GM12891 (cell line): ENCODE measurements at regions not wholly inside any gene's neighbourhood (a gene's known extent, or its start where the extent isn't known, plus 50 kb on each side); places are given as distances from the start of the nearest gene placed in this dataset.

ENCODE experiments used
- DNase-seq: peaks from one replicate; pipeline ENCODE4 v3.0.0; 2011; ENCODE audit warnings: low spot score; ENCODE audit not compliant: insufficient read length
- FAIRE-seq: peaks from 2 replicates; lab custom pipeline; 2011; peaks lifted over from hg19 to GRCh38; lab: Jason Lieb, UNC
- PAX5 ChIP-seq: IDR thresholded peaks from 2 replicates; pipeline ENCODE4 v1.6.1; 2011; ENCODE audit warnings: low read length, moderate library complexity, mild to moderate bottlenecking; ENCODE audit not compliant: insufficient read depth, severe bottlenecking
- POLR2A ChIP-seq: IDR thresholded peaks from 2 replicates; pipeline ENCODE4 v1.6.1; 2011; ENCODE audit warnings: low read depth, low read length, control low read depth
- POLR2AphosphoS5 ChIP-seq: IDR thresholded peaks from 2 replicates; pipeline ENCODE4 v1.6.1; 2011; ENCODE audit warnings: low read depth, low read length, control low read depth
- POU2F2 ChIP-seq: IDR thresholded peaks from 2 replicates; pipeline ENCODE4 v1.6.1; 2011; ENCODE audit warnings: low read depth, mild to moderate bottlenecking, control low read depth, low read length, moderate library complexity
- SPI1 ChIP-seq: IDR thresholded peaks from 2 replicates; pipeline ENCODE4 v1.6.1; 2011; ENCODE audit warnings: low read depth, low read length, control low read depth
- TAF1 ChIP-seq: IDR thresholded peaks from 2 replicates; pipeline ENCODE4 v1.6.1; 2011; ENCODE audit warnings: low read depth, low read length, control low read depth

DNA sequence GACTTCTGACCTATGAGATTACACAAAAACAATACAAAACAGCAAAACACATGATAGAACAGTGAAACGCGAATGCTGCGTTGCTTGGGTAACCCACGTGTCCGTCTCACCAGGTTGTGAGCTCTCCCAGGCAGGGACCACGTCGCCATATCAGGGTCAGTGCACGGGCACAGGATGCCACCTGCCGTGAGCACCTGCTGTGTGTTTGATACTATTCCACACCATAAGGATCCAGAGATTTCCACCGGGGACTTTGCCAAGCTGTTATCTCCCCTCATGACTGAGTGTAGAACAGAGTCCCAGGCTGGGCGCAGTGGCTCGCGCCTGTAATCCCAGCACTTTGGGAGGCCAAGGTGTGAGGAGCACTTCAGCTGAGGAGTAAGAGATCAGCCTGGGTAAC lies 288.0 kb downstream of the BMP7 start:
- DNase-seq, result no peak
- TF ChIP-seq TAF1 (no peak), SPI1 (no peak), PAX5 (no peak), POU2F2 (no peak), POLR2AphosphoS5 (no peak), POLR2A (no peak)
- FAIRE-seq, result no peak

DNA sequence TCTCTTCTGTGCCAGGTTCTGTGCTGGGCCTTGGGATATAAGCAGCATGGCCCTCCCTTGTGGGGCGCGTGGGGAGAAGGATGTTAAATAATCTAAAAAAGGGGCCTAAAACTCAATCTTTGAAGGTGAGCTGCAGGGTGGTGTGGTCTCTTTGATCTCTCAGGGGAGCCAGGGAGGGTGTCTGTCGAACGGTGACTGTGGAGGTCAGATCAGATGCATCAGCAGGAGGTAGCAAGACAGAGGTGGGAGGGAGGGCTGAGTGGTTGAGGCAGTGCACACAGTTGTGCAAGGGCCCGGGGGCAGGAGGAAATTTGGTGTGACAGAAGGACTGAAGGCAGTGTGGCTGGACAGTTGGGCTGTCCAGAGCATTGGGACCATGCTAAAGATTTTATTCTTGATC lies 287.3 kb downstream of the BMP7 start:
- DNase-seq, result no peak
- no peak for FAIRE-seq
- no peak for TF ChIP-seq POU2F2
- no peak for TF ChIP-seq PAX5
- no peak for TF ChIP-seq POLR2AphosphoS5
- TF ChIP-seq POLR2A, result no peak
- TF ChIP-seq SPI1, result no peak
- no peak for TF ChIP-seq TAF1

DNA sequence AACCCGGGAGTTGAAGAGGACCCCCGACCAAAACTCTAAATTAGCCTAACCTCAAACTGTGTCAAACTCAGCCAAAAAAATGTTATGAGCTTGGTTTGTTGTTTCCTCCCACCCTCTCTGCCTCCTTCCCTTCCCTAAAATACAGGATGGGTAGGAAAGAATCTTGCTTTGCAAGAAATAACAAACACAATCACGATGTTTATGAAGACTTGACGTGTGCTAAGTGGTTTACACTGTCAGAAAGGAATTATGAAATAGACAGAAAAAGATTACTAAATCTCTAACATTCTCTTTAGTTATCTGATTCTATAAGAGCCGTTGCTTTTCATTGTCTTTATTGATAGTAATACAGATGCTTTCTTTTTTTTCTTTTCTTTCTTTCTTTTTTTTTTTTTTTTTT lies 285.1 kb downstream of the BMP7 start:
- FAIRE-seq (no peak), DNase-seq (no peak)
- TF ChIP-seq POLR2A (no peak), POU2F2 (no peak), TAF1 (no peak), POLR2AphosphoS5 (no peak), SPI1 (no peak), PAX5 (no peak)

DNA sequence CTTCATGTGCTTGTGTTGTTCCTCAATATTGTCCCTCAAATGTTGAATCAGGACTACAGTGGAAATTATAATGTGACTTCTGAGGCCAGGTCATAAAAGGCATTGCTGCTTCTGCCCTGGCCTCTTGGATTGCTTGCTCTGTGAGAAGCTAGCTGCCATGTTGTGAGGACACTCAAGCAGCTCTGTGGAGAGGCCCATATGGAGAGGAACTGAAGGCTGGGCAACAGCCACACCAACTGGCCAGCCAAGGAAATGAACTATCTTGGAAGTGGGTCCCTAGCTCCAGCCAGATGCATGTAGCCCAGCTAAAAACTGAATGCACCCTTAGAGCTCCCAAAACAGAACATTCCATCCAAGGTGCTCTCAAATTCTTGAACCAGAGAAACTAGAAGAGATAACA lies 282.6 kb downstream of the BMP7 start:
- no peak for TF ChIP-seq SPI1
- TF ChIP-seq POLR2A, result no peak
- TF ChIP-seq POU2F2, result no peak
- no peak for TF ChIP-seq POLR2AphosphoS5
- no peak for TF ChIP-seq TAF1
- TF ChIP-seq PAX5, result no peak
- FAIRE-seq, result no peak
- DNase-seq, result no peak

DNA sequence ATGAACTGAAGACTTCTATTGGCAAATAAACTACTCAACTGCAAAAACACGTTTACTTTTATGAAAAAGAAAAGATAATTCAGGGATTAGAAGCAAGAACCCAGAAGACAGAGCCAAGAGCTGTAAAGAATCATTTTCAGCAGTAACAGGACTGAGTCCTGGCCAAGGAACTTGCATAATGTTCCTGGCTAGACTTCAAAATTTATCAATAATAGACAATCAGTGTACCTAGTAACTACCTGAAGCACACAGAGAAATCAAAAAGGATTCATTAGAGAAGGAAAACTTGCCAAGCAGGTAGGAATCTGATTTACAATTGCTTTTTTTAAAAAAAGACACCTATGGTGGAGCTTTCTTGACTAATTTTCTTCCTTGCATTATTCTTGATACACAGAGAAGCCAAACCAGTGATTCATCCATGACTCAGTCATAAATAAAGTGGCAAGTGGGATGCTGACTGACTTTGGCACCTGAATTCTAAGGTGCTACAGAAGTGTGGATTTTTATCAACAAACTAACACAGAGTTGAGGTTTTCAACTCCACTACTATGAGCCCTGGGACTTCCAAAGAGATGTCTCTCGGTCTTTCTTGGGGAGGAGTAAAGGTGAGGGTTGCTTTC lies 281.3 kb downstream of the BMP7 start:
- no peak for DNase-seq
- TF ChIP-seq POU2F2 (no peak), TAF1 (no peak), SPI1 (no peak), POLR2A (no peak), POLR2AphosphoS5 (no peak), PAX5 (no peak)
- FAIRE-seq, result no peak

DNA sequence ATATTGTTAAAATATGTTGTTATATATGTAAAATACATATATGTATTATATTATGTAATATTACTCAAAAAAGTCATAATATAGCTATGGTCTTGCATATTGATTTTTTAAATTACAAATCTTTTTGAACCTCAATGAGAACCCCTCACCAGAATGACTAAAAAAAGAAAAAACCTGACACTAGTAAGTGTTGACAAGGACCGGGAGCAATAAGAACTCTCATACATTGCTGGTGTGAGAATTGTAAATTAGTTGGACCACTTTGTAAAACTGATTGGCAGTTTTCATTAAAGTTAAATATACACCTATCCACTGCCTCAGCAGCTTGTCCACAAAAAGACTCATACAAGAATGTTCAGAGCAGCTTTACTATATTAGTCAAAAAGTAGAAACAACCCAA lies 280.0 kb downstream of the BMP7 start:
- TF ChIP-seq PAX5, result no peak
- no peak for TF ChIP-seq POU2F2
- no peak for TF ChIP-seq POLR2A
- no peak for TF ChIP-seq POLR2AphosphoS5
- TF ChIP-seq TAF1, result no peak
- TF ChIP-seq SPI1, result no peak
- DNase-seq (no peak), FAIRE-seq (no peak)

DNA sequence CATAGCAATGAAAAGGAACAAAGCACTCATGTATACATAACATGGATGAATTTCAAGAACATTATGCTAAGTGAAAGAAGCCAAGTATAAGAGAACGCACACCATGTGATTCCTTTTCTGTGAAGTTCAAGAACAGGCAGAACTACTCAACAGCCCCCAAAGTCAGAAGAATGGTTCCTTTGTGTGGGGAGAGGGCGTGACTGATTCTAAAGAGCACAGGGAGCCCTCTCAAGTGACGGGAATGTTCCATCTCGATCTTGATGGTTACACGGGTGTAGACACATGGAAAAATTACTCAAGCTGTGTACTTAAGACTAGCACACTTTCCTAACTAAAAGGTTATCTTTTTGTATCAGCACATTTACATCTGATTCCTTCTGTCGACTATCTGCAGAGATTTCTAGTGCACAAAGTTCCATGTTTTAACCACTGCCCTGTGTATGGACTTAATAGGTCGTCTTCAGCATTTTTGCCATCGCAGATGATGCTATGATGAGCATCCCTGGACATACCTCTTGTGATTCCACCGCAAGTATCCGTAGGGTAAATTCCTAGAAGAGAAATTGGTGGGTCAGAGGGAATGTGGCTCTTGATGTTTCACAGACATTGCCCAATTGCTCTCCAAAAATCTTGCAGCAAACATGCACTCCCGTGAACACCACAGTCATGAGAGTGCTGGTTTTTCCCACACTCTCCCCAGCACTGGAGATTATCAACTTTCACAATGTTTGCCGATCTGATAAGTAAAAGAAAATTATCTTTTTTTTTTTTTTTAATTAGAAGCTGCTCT lies 279.3 kb downstream of the BMP7 start:
- TF ChIP-seq POLR2AphosphoS5, result no peak
- no peak for TF ChIP-seq PAX5
- TF ChIP-seq TAF1, result no peak
- no peak for TF ChIP-seq SPI1
- no peak for DNase-seq
- no peak for FAIRE-seq

DNA sequence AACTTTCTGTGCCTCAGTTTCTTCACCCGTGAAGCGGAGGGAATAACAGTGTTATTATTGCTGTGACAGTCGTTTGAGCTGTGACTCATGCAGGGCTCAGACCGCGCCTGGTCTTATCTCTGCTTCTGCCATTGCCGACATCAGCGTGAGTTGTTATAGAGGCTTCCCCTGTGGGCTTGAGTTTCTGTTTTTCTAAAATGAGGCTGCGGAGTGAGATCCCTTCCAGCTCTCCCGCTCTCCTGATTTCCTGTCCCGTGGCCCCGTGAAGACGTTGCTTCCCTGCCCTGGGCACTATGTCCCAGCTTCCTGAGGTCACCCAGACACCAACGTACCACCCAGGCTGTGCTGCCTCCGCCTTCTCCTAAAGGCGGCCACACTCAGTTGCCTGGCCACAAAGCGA lies 278.5 kb downstream of the BMP7 start:
- no peak for TF ChIP-seq TAF1
- TF ChIP-seq POLR2A, result no peak
- no peak for TF ChIP-seq PAX5
- no peak for TF ChIP-seq SPI1
- TF ChIP-seq POLR2AphosphoS5, result no peak
- no peak for TF ChIP-seq POU2F2
- no peak for FAIRE-seq
- no peak for DNase-seq

DNA sequence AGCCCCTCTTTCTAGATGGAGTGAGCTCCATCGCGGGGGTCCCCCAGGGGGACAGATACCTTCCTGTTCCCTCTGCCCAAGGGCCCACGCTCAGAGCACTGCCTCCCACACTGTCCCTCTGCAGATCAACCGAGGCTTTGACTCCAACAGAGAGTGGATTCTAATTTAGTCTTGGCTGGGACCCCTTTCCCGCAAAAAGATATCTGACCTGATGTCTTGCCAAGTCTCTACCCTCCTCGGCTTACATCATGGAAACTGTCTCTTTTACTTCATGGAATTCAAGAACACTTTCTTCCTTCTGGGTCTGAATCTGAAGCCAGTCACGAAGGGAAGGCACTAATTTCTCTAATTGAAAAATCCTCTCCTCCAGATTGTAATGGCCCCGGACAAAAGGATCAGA lies 278.0 kb downstream of the BMP7 start:
- FAIRE-seq (no peak), DNase-seq (no peak)
- no peak for TF ChIP-seq SPI1
- no peak for TF ChIP-seq POLR2AphosphoS5
- no peak for TF ChIP-seq PAX5
- TF ChIP-seq TAF1, result no peak

DNA sequence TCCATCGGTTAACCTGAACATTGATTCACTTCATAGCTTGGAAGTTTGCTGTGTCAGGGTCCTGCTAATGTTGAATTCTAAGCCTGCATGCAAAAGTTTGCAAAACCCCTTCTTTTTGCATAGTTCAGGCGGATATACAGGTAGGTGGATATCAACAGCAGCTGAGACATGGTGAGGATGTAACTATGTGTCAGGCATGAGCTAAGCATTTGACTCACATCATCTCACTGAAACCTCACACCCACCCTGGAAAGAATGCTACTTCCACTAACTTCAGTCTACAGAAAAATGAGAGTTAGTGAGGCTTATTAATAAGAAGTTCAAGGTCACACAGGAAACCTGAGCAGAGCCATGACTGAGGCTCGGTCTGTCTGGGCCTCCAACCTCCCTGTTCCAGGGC lies 276.9 kb downstream of the BMP7 start:
- DNase-seq (no peak), FAIRE-seq (no peak)
- TF ChIP-seq POLR2AphosphoS5 (no peak), POLR2A (no peak), PAX5 (no peak), SPI1 (no peak), POU2F2 (no peak), TAF1 (no peak)
